ENCODE measurements at regions not wholly inside any gene's neighbourhood (a gene's known extent, or its start where the extent isn't known, plus 50 kb on each side); places are given as distances from the start of the nearest gene placed in this dataset.

DNA sequence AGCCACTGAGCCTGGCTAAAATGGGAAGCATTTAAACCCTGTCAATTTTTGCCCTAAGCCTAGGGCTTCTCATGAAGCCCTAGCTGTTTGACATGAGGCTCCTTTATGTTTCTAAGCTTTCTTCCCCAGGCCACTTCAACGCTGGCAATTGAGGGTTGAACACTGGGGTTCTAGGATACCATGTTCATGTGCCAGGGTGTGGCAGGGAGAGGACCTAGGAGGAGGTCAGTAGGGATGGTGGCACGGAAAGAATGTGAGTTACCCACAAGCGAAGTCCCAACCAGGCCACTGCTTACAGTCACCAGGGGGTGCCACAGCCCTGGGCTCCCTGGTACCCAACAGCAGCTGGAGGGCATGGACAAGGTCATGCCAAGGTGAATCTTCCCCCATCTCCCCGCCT lies 90.8 kb upstream of the AJAP1 start:
- H3K4me1 Mint-ChIP-seq (ENCODE audit: low read depth, unreplicated experiment): no peaks in the 10 kb centered on the region
- no peaks in the 10 kb centered on the region for H3K36me3 Mint-ChIP-seq (ENCODE audit: insufficient read depth, unreplicated experiment)
- intact Hi-C loops (cut with micrococcal nuclease; ENCODE audit: unreplicated experiment): no loop called here
- H3K9me3 Mint-ChIP-seq (ENCODE audit: low read depth, unreplicated experiment): no peaks in the 10 kb centered on the region
- TF ChIP-seq, protein P1, sequence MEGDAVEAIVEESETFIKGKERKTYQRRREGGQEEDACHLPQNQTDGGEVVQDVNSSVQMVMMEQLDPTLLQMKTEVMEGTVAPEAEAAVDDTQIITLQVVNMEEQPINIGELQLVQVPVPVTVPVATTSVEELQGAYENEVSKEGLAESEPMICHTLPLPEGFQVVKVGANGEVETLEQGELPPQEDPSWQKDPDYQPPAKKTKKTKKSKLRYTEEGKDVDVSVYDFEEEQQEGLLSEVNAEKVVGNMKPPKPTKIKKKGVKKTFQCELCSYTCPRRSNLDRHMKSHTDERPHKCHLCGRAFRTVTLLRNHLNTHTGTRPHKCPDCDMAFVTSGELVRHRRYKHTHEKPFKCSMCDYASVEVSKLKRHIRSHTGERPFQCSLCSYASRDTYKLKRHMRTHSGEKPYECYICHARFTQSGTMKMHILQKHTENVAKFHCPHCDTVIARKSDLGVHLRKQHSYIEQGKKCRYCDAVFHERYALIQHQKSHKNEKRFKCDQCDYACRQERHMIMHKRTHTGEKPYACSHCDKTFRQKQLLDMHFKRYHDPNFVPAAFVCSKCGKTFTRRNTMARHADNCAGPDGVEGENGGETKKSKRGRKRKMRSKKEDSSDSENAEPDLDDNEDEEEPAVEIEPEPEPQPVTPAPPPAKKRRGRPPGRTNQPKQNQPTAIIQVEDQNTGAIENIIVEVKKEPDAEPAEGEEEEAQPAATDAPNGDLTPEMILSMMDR (IDR thresholded peaks at IDR 0.05; ENCODE audit: unreplicated experiment): no peak
- no peak for DNase-seq
- CTCF ChIA-PET: no interaction called here
- H3K27me3 Mint-ChIP-seq (ENCODE audit: unreplicated experiment): no peaks in the 10 kb centered on the region
- no peak overlapping the region for H3K27ac Mint-ChIP-seq (ENCODE audit: unreplicated experiment)
- BruUV-seq (replicated peaks): no TSS peak
- H3K4me3 Mint-ChIP-seq (ENCODE audit: low read depth, unreplicated experiment): no peak overlapping the region

GRCh38 chr1:4564051-4564450 lies 90.4 kb upstream of the AJAP1 start:
- no peak for DNase-seq
- TF ChIP-seq, protein P1 (IDR thresholded peaks at IDR 0.05; ENCODE audit: unreplicated experiment): no peak
- H3K27me3 Mint-ChIP-seq (ENCODE audit: unreplicated experiment): no peaks in the 10 kb centered on the region
- intact Hi-C loops (cut with micrococcal nuclease; ENCODE audit: unreplicated experiment): no loop called here
- H3K4me3 Mint-ChIP-seq (ENCODE audit: low read depth, unreplicated experiment): no peak overlapping the region
- H3K36me3 Mint-ChIP-seq (ENCODE audit: insufficient read depth, unreplicated experiment): no peaks in the 10 kb centered on the region
- no TSS peak for BruUV-seq (replicated peaks)
- H3K9me3 Mint-ChIP-seq (ENCODE audit: low read depth, unreplicated experiment): no peaks in the 10 kb centered on the region
- no peaks in the 10 kb centered on the region for H3K4me1 Mint-ChIP-seq (ENCODE audit: low read depth, unreplicated experiment)
- CTCF ChIA-PET: no interaction called here
- H3K27ac Mint-ChIP-seq (ENCODE audit: unreplicated experiment): no peak overlapping the region

DNA sequence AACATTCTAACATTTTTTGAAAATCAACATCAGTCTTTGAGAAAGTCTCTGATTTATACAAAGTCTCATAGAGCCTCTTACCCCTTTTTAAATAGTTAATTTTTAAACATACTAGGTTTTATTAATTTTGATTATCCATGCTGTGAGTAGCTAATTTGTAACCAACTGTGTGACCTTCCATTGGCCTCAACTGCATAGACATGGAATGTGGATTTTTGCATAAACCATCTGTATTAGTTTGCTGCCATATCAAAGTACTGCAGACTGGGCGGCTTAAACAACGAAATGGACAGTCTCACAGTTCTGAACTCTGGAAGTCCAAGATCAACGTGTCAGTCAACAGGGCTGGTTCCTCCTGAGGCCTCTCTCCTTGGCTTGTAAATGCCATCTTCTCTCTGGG lies 89.2 kb upstream of the AJAP1 start:
- Mint-ChIP-seq H3K4me1 (ENCODE audit: low read depth, unreplicated experiment) (no peaks in the 10 kb centered on the region), H3K9me3 (ENCODE audit: low read depth, unreplicated experiment) (no peaks in the 10 kb centered on the region), H3K27ac (ENCODE audit: unreplicated experiment) (no peak overlapping the region), H3K4me3 (ENCODE audit: low read depth, unreplicated experiment) (no peak overlapping the region), H3K27me3 (ENCODE audit: unreplicated experiment) (no peaks in the 10 kb centered on the region), H3K36me3 (ENCODE audit: insufficient read depth, unreplicated experiment) (no peaks in the 10 kb centered on the region)
- TF ChIP-seq, protein P1 (IDR thresholded peaks at IDR 0.05; ENCODE audit: unreplicated experiment): no peak
- CTCF ChIA-PET: no interaction called here
- intact Hi-C loops (cut with micrococcal nuclease; ENCODE audit: unreplicated experiment): no loop called here
- BruUV-seq (replicated peaks): no TSS peak
- no peak for DNase-seq

DNA sequence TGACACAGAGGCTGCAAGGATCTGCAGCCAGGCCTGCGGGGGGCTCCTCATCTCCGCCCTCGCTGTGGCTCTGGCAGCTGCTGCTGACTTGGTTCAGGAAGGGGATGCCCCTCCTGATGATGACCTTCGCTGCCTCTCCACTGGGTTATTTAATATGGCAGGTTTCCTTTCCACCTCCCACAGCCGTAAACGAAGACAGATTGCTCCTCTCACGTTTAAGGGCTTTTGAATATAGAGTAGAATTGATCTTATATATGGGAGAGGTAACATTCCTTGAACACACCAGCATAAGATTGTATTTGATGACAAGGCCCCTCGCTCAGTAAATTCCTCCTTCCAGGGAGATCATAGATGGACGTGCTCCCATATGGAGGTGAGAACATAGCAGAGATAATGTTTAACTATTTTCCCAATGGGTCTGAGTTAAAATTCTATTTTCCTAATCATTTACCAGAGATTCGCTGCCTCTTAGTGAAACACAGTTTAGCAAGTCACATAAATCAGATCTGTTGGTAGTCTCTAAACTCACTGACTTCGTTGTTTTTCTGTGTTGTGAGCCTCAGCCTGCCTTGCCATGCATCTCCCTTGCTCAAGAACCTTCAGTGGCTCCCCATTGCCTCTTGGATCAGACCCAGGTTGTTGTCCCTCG lies 88.5 kb upstream of the AJAP1 start:
- Mint-ChIP-seq H3K27ac (ENCODE audit: unreplicated experiment) (no peak overlapping the region), H3K27me3 (ENCODE audit: unreplicated experiment) (no peaks in the 10 kb centered on the region), H3K4me3 (ENCODE audit: low read depth, unreplicated experiment) (no peak overlapping the region), H3K9me3 (ENCODE audit: low read depth, unreplicated experiment) (no peaks in the 10 kb centered on the region), H3K4me1 (ENCODE audit: low read depth, unreplicated experiment) (no peaks in the 10 kb centered on the region), H3K36me3 (ENCODE audit: insufficient read depth, unreplicated experiment) (no peaks in the 10 kb centered on the region)
- BruUV-seq (replicated peaks): no TSS peak
- intact Hi-C loops (cut with micrococcal nuclease; ENCODE audit: unreplicated experiment): no loop called here
- DNase-seq: no peak
- CTCF ChIA-PET: no interaction called here
- TF ChIP-seq, protein P1 (IDR thresholded peaks at IDR 0.05; ENCODE audit: unreplicated experiment): no peak
